Endothelial cell of umbilical vein (primary cell): ENCODE measurements at regions not wholly inside any gene's neighbourhood (a gene's known extent, or its start where the extent isn't known, plus 50 kb on each side); places are given as distances from the start of the nearest gene placed in this dataset.

Source experiments
- BruUV-seq: library from RNA; stranded (reverse); fragments of 400-500 nt; replicated peaks from 2 replicates; lab custom pipeline; 2021; lab: Mats Ljungman, UMichigan
- CTCF ChIA-PET: fragments of 300-600, 350-600 bp; sonication (Branson Sonifier 250); formaldehyde crosslinking; loops from one replicate; lab custom pipeline; 2021; ENCODE audit warnings: antibody characterized with exemption, inconsistent platforms; lab: Charles Lee
- POLR2A ChIA-PET: fragments of 300-600, 350-600 bp; sonication (Branson Sonifier 250); formaldehyde crosslinking; loops from one replicate; lab custom pipeline; 2021; ENCODE audit warnings: antibody characterized with exemption, inconsistent platforms; lab: Charles Lee
- DNase-seq: peaks from one replicate; pipeline ENCODE4 v3.0.0-alpha.2; 2011; ENCODE audit warnings: low read depth, low spot score
- FAIRE-seq: peaks from 2 replicates; lab custom pipeline; 2011; peaks lifted over from hg19 to GRCh38; lab: Jason Lieb, UNC
- H2AFZ ChIP-seq: 2 replicates; pipeline ENCODE4 v1.6.0; 2012; ENCODE audit warnings: low read depth, low read length, control low read depth, inconsistent platforms
- H3K27ac ChIP-seq: 2 replicates; pipeline ENCODE4 v1.5.1; 2011; ENCODE audit warnings: low read depth, mild to moderate bottlenecking, control low read depth, low read length, moderate library complexity; ENCODE audit not compliant: insufficient read depth
- H3K27me3 ChIP-seq, 2 experiments: 2 replicates each; pipeline versions ENCODE4 v1.6.0 to v1.6.1; 2011; ENCODE audit warnings: low read length in 2 of 2, mixed read lengths in 1 of 2; ENCODE audit not compliant: control insufficient read depth in 2 of 2, insufficient read depth in 2 of 2
- H3K36me3 ChIP-seq, 2 experiments: 2 replicates in 1 of 2; 3 replicates in 1 of 2; pipeline ENCODE4 v1.5.1; 2011; ENCODE audit warnings: low read length in 2 of 2, mild to moderate bottlenecking in 1 of 2, moderate library complexity in 1 of 2; ENCODE audit not compliant: control insufficient read depth in 2 of 2, insufficient read depth in 2 of 2; ENCODE audit errors: extremely low read depth in 1 of 2
- H3K4me1 ChIP-seq: 3 replicates; pipeline ENCODE4 v1.5.1; 2011; ENCODE audit warnings: mild to moderate bottlenecking, low read length; ENCODE audit not compliant: control insufficient read depth, insufficient read depth; ENCODE audit errors: extremely low read depth
- H3K4me2 ChIP-seq: 2 replicates; pipeline ENCODE4 v1.6.1; 2011; ENCODE audit warnings: low read length, control low read depth, mixed read lengths; ENCODE audit not compliant: insufficient read depth
- H3K4me3 ChIP-seq, 3 experiments: fragments of 200-600 bp in 1 of 3; sonication (generic), shearing (Covaris generic) in 1 of 3; replicated peaks in 1 of 3; 2 replicates each; pipeline ENCODE4 v1.5.1; 2011 to 2016; ENCODE audit warnings: control low read depth in 3 of 3, low read length in 3 of 3, mild to moderate bottlenecking in 2 of 3, inconsistent platforms in 1 of 3, low read depth in 1 of 3, moderate library complexity in 1 of 3; ENCODE audit not compliant: insufficient read depth in 1 of 3
- H3K79me2 ChIP-seq: 2 replicates; pipeline ENCODE4 v1.6.0; 2012; ENCODE audit warnings: low read length, inconsistent platforms; ENCODE audit not compliant: control insufficient read depth, insufficient read depth
- H3K9ac ChIP-seq: replicated peaks from 2 replicates; pipeline ENCODE3; 2011; ENCODE audit warnings: low read length, control low read depth; ENCODE audit not compliant: insufficient read depth; ENCODE audit errors: extremely low read depth
- H3K9me1 ChIP-seq: replicated peaks from 3 replicates; pipeline ENCODE4 v1.6.0; 2011; ENCODE audit warnings: mild to moderate bottlenecking, low read length; ENCODE audit not compliant: control insufficient read depth, insufficient read depth; ENCODE audit errors: extremely low read depth
- H3K9me3 ChIP-seq: replicated peaks from 2 replicates; pipeline ENCODE4 v1.5.1; 2012; ENCODE audit warnings: low read length, inconsistent platforms; ENCODE audit not compliant: control insufficient read depth, insufficient read depth
- H4K20me1 ChIP-seq: replicated peaks from 2 replicates; pipeline ENCODE3; 2011; ENCODE audit warnings: mild to moderate bottlenecking, low read length; ENCODE audit not compliant: control insufficient read depth, insufficient read depth; ENCODE audit errors: extremely low read depth
- EZH2 ChIP-seq: IDR thresholded peaks from 2 replicates; pipeline ENCODE4 v1.6.1; 2012; ENCODE audit warnings: borderline replicate concordance, low read depth, mild to moderate bottlenecking, moderate library complexity, low read length, inconsistent platforms; ENCODE audit not compliant: severe bottlenecking
- FOS ChIP-seq: IDR thresholded peaks from 2 replicates; pipeline ENCODE4 v1.6.1; 2011; ENCODE audit warnings: mild to moderate bottlenecking, low read length, moderate library complexity, borderline replicate concordance; ENCODE audit not compliant: insufficient read depth
- GATA2 ChIP-seq: IDR thresholded peaks from 2 replicates; pipeline ENCODE4 v1.7.0; 2011; ENCODE audit warnings: low read depth, mild to moderate bottlenecking, moderate library complexity, mixed read lengths, low read length; ENCODE audit not compliant: insufficient read length, insufficient read depth
- JUN ChIP-seq: IDR thresholded peaks from 2 replicates; pipeline ENCODE4 v1.6.1; 2011; ENCODE audit warnings: borderline replicate concordance, low read depth; ENCODE audit not compliant: insufficient read length, insufficient read depth
- MYC ChIP-seq: IDR thresholded peaks from one replicate; pipeline ENCODE4 v1.6.1; 2011; ENCODE audit warnings: mild to moderate bottlenecking, low read depth, low read length
- POLR2A ChIP-seq: IDR thresholded peaks from 2 replicates; pipeline ENCODE4 v1.6.1; 2012; ENCODE audit warnings: low read depth, mild to moderate bottlenecking, control low read depth, low read length
- POLR2AphosphoS5 ChIP-seq: IDR thresholded peaks from 2 replicates; pipeline ENCODE4 v1.6.1; 2012; ENCODE audit warnings: low read depth, mild to moderate bottlenecking, control low read depth, low read length, moderate library complexity; ENCODE audit not compliant: insufficient read depth
- dilution Hi-C: fragments of 300-500 bp; cut with MboI; formaldehyde crosslinking; loops from one replicate; pipeline ENCODE4 v1.15.0; 2019; ENCODE audit warnings: low sequenced_read_pairs; ENCODE audit not compliant: extremely low pct_ligation_motif_present
- intact Hi-C: fragments of 100-400 bp; cut with micrococcal nuclease; formaldehyde crosslinking; loops from one replicate; pipeline ENCODE4 v1.10.0; 2022
- TF ChIP-seq, protein P1 (sequence below), 2 donors: IDR thresholded peaks; 1 replicate in 1 of 2; 2 replicates in 1 of 2; pipeline ENCODE4 v1.5.1; 2011; ENCODE audit warnings: low read length in 2 of 2, mild to moderate bottlenecking in 2 of 2, moderate library complexity in 2 of 2, control low read depth in 1 of 2, inconsistent platforms in 1 of 2, low read depth in 1 of 2; ENCODE audit not compliant: insufficient read depth in 1 of 2; ENCODE audit errors: extremely low read depth in 1 of 2
- TF ChIP-seq, protein P2 (sequence below): IDR thresholded peaks from 2 replicates; pipeline ENCODE4 v1.6.1; 2011; ENCODE audit not compliant: insufficient read depth, insufficient read length

DNA sequence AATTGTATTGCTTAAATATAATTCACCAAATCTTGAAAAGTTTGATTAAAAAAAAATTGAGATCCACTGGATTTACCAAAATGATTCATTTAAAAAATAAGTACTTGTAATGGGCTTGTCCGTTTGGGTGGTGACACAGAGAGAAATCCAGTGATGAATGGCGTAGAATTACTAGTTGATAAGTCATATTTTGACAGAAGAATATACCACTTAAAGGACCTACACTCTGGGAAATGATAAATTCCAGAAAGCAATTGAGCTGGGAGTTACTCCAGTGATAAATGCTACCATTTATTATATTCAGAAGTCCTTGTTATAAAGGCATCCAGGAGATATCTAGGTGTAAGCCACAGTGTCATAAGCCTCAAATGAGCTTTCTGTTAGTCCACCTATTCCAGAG is 141.8 kb upstream of the CFAP20DC start:
- no peaks in the 10 kb centered on the region for H3K9me1 ChIP-seq
- no peak overlapping the region for H3K27ac ChIP-seq
- H3K4me1 ChIP-seq, result no peaks in the 10 kb centered on the region
- POLR2A ChIA-PET, result no interaction called here
- no peak overlapping the region for H2AFZ ChIP-seq
- no peaks in the 10 kb centered on the region for H3K36me3 ChIP-seq
- H3K9me3 ChIP-seq, result no peaks in the 10 kb centered on the region
- dilution Hi-C loops, result no loop called here
- no peaks in the 10 kb centered on the region for H3K27me3 ChIP-seq
- no peak overlapping the region for H3K4me3 ChIP-seq
- FAIRE-seq (no peak), DNase-seq (no peak)
- no TSS peak for BruUV-seq
- H3K4me2 ChIP-seq, result no peak overlapping the region
- CTCF ChIA-PET, result interaction anchor here (1.0 kb wide), 1 partner anchor 9 kb away, joined by 4 read pairs; no protein-coding TSS in a partner anchor
- no peaks in the 10 kb centered on the region for H4K20me1 ChIP-seq
- no peak overlapping the region for H3K9ac ChIP-seq
- TF ChIP-seq POLR2AphosphoS5, result no peak
- TF ChIP-seq, protein P1, sequence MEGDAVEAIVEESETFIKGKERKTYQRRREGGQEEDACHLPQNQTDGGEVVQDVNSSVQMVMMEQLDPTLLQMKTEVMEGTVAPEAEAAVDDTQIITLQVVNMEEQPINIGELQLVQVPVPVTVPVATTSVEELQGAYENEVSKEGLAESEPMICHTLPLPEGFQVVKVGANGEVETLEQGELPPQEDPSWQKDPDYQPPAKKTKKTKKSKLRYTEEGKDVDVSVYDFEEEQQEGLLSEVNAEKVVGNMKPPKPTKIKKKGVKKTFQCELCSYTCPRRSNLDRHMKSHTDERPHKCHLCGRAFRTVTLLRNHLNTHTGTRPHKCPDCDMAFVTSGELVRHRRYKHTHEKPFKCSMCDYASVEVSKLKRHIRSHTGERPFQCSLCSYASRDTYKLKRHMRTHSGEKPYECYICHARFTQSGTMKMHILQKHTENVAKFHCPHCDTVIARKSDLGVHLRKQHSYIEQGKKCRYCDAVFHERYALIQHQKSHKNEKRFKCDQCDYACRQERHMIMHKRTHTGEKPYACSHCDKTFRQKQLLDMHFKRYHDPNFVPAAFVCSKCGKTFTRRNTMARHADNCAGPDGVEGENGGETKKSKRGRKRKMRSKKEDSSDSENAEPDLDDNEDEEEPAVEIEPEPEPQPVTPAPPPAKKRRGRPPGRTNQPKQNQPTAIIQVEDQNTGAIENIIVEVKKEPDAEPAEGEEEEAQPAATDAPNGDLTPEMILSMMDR (IDR thresholded peaks at IDR 0.05; ENCODE audit: extremely low read depth in 1 of 2, insufficient read depth in 1 of 2, low read depth in 1 of 2, low read length in 2 of 2), result no peak
- TF ChIP-seq JUN, result no peak
- no peak for TF ChIP-seq MYC
- TF ChIP-seq EZH2, result no peak
- TF ChIP-seq FOS, result no peak
- TF ChIP-seq, protein P2, sequence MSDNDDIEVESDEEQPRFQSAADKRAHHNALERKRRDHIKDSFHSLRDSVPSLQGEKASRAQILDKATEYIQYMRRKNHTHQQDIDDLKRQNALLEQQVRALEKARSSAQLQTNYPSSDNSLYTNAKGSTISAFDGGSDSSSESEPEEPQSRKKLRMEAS, result no peak
- no peak for TF ChIP-seq GATA2
- TF ChIP-seq POLR2A, result no peak
- H3K79me2 ChIP-seq, result no peaks in the 10 kb centered on the region
- intact Hi-C loops, result no loop called here
